Mesendoderm (in vitro differentiated cells): ENCODE measurements at regions not wholly inside any gene's neighbourhood (a gene's known extent, or its start where the extent isn't known, plus 50 kb on each side); places are given as distances from the start of the nearest gene placed in this dataset.
"Not testable (repeated sequence)": the region's sequence is repeated elsewhere in the genome, so short reads cannot be mapped to it uniquely, and the experiment has no call there.

Source experiments
- DNase-seq: peaks from one replicate; pipeline ENCODE4 v3.0.0; 2013
- H2AK5ac ChIP-seq: 2 replicates; pipeline ENCODE4 v1.6.1; 2013; ENCODE audit warnings: low read length, inconsistent platforms
- H2BK120ac ChIP-seq: 2 replicates; pipeline ENCODE4 v1.6.1; 2013; ENCODE audit warnings: low read depth, mild to moderate bottlenecking, low read length, moderate library complexity, mixed read lengths
- H2BK15ac ChIP-seq: replicated peaks from 2 replicates; pipeline ENCODE4 v1.6.1; 2013; ENCODE audit warnings: low read depth, mild to moderate bottlenecking, moderate library complexity
- H2BK5ac ChIP-seq: 2 replicates; pipeline ENCODE4 v1.6.1; 2013; ENCODE audit warnings: low read length, inconsistent platforms
- H3K18ac ChIP-seq: 2 replicates; pipeline ENCODE4 v1.6.1; 2013; ENCODE audit warnings: mild to moderate bottlenecking, low read length, mixed read lengths
- H3K23ac ChIP-seq: one replicate; pipeline ENCODE4 v1.6.1; 2013; ENCODE audit warnings: low read length
- H3K27ac ChIP-seq: 2 replicates; pipeline ENCODE4 v1.5.1; 2013; ENCODE audit warnings: low read depth, mild to moderate bottlenecking, inconsistent platforms, low read length, moderate library complexity
- H3K27me3 ChIP-seq: 2 replicates; pipeline ENCODE4 v1.6.1; 2013; ENCODE audit warnings: low read length, control low read depth, mild to moderate bottlenecking, inconsistent platforms; ENCODE audit not compliant: insufficient read depth, poor library complexity
- H3K36me3 ChIP-seq: 2 replicates; pipeline ENCODE4 v1.6.1; 2013; ENCODE audit warnings: low read length, inconsistent platforms; ENCODE audit not compliant: control insufficient read depth, insufficient read depth
- H3K4ac ChIP-seq: one replicate; pipeline ENCODE4 v1.6.1; 2013; ENCODE audit warnings: low read depth, mild to moderate bottlenecking, low read length, moderate library complexity
- H3K4me1 ChIP-seq: 2 replicates; pipeline ENCODE4 v1.6.1; 2013; ENCODE audit warnings: low read depth, low read length, inconsistent platforms; ENCODE audit not compliant: control insufficient read depth
- H3K4me2 ChIP-seq: 2 replicates; pipeline ENCODE4 v1.6.1; 2013; ENCODE audit warnings: low read length
- H3K4me3 ChIP-seq: 2 replicates; pipeline ENCODE4 v1.5.1; 2013; ENCODE audit warnings: mild to moderate bottlenecking, low read length
- H3K56ac ChIP-seq: one replicate; pipeline ENCODE4 v1.6.1; 2013; ENCODE audit warnings: low read length
- H3K79me1 ChIP-seq: 2 replicates; pipeline ENCODE4 v1.6.1; 2013; ENCODE audit warnings: low read length, inconsistent platforms
- H3K79me2 ChIP-seq: 2 replicates; pipeline ENCODE4 v1.6.1; 2013; ENCODE audit warnings: mild to moderate bottlenecking, low read length; ENCODE audit not compliant: control insufficient read depth, insufficient read depth
- H3K9ac ChIP-seq: 2 replicates; pipeline ENCODE4 v1.6.1; 2013; ENCODE audit warnings: low read length, inconsistent platforms
- H4K5ac ChIP-seq: one replicate; pipeline ENCODE4 v1.6.1; 2013; ENCODE audit warnings: low read length
- H4K8ac ChIP-seq: one replicate; pipeline ENCODE4 v1.6.1; 2013; ENCODE audit warnings: low read depth, mild to moderate bottlenecking, control low read depth, low read length, moderate library complexity
- WGBS: extraction: QIAGEN DNeasy Blood & Tissue Kit; methylation state at CpG from one replicate; pipeline ENCODE4 v1.1.7; 2013; ENCODE audit warnings: low lambda C conversion rate, missing lambda C conversion rate; ENCODE audit not compliant: insufficient coverage; ENCODE audit errors: extremely low coverage; 5-methylcytosine and 5-hydroxymethylcytosine counted together

DNA sequence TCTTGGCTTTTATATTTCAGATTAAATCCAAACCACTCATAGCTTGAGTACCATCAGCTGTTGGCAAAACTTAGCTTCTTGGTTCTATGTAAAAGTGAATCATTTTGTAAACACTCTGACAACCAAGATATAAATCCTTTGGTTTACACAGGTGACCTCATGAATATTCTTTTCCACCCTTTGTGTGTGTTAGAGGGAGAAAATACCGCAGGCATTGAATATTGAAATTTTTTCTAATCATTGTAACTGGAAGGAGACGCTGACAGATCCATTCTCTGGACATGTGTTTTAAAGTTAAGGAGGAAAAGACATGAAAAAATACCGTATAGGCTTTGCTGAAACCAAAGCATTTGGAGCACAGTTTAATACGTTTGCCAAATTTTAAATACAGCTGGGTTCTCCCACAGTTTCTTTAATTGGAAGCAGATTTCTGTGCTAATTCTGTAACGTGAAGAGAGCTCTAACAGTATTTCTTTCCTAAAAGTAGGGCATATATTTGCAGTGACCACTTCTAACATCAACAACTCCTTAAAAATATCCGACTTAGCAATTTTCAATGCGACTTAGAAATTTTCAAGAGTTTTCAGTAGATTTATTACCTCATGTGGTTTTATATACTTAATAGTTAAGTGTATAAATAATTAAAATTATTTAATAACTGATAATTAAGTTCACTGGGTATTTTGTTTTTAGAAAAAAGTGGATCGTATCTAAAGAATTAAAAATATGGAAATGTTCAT is 388.2 kb downstream of the USP25 start:
- Histone ChIP-seq H3K4me2 (no peak overlapping the region), H3K23ac (no peak overlapping the region), H3K9ac (no peak overlapping the region), H2BK120ac (no peak overlapping the region), H3K4me3 (no peak overlapping the region), H3K18ac (no peak overlapping the region), H3K27ac (no peak overlapping the region), H3K4me1 (no peaks in the 10 kb centered on the region), H2AK5ac (no peak overlapping the region), H2BK5ac (no peak overlapping the region), H3K27me3 (no peaks in the 10 kb centered on the region), H4K5ac (no peak overlapping the region), H3K56ac (no peak overlapping the region), H4K8ac (no peak overlapping the region), H3K79me1 (no peaks in the 10 kb centered on the region), H3K4ac (no peak overlapping the region), H2BK15ac (no peak overlapping the region), H3K36me3 (no peaks in the 10 kb centered on the region), H3K79me2 (no peaks in the 10 kb centered on the region)
- no peak for DNase-seq
- 100% methylated on average over 1 of the region's 8 CpGs for WGBS

GRCh38 chr21:16124378-16125138 is 394.8 kb downstream of the USP25 start:
- no peak overlapping the region for H3K27ac ChIP-seq
- no peak overlapping the region for H3K23ac ChIP-seq
- no peaks in the 10 kb centered on the region for H3K79me2 ChIP-seq
- DNase-seq: no peak
- no peak overlapping the region for H2BK120ac ChIP-seq
- no peaks in the 10 kb centered on the region for H3K27me3 ChIP-seq
- no peak overlapping the region for H3K9ac ChIP-seq
- H2AK5ac ChIP-seq: no peak overlapping the region
- WGBS: no CpG with 5 or more reads among the region's 5 CpGs
- no peak overlapping the region for H2BK15ac ChIP-seq
- H3K4me2 ChIP-seq: no peak overlapping the region
- H3K18ac ChIP-seq: no peak overlapping the region
- no peak overlapping the region for H2BK5ac ChIP-seq
- no peak overlapping the region for H4K5ac ChIP-seq
- no peaks in the 10 kb centered on the region for H3K79me1 ChIP-seq
- no peak overlapping the region for H3K4me3 ChIP-seq
- H3K4ac ChIP-seq: no peak overlapping the region
- H3K56ac ChIP-seq: no peak overlapping the region
- H3K36me3 ChIP-seq: no peaks in the 10 kb centered on the region
- no peaks in the 10 kb centered on the region for H3K4me1 ChIP-seq
- no peak overlapping the region for H4K8ac ChIP-seq

DNA sequence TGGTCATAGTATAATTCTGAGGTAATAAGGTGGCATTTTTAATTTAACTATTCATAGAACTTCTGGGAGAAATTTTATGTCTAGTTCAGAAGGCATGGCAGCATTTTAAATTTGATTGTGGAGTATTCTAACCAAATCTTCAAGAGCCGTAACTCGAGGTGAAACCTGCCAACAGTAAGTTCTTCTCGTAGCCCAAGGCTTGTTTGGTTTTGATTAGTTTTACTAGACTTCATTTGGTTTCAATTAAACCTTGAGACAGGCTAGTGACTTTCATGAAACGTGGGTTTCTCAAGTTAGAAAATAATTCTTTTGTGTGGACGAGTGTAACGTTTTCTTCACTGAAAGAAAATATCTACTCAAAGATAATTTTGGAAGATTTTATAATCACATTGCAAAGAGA is 395.5 kb downstream of the USP25 start:
- Histone ChIP-seq H4K8ac (no peak overlapping the region), H3K4me3 (no peak overlapping the region), H2BK15ac (no peak overlapping the region), H3K27ac (no peak overlapping the region), H3K23ac (no peak overlapping the region), H2BK120ac (no peak overlapping the region), H4K5ac (no peak overlapping the region), H3K27me3 (no peaks in the 10 kb centered on the region), H2BK5ac (no peak overlapping the region), H3K79me1 (no peaks in the 10 kb centered on the region), H3K9ac (no peak overlapping the region), H3K79me2 (no peaks in the 10 kb centered on the region), H3K56ac (no peak overlapping the region), H3K4ac (no peak overlapping the region), H3K4me2 (no peak overlapping the region), H2AK5ac (no peak overlapping the region), H3K18ac (no peak overlapping the region), H3K4me1 (no peaks in the 10 kb centered on the region), H3K36me3 (no peaks in the 10 kb centered on the region)
- DNase-seq: no peak
- WGBS: no CpG with 5 or more reads among the region's 6 CpGs

- H3K27ac ChIP-seq, H4K8ac ChIP-seq, H3K36me3 ChIP-seq, H2AK5ac ChIP-seq, H3K9ac ChIP-seq, H3K79me2 ChIP-seq, H4K5ac ChIP-seq, H3K23ac ChIP-seq, H3K4ac ChIP-seq, H3K27me3 ChIP-seq, DNase-seq, H2BK15ac ChIP-seq, H3K56ac ChIP-seq, H3K4me3 ChIP-seq, H3K4me1 ChIP-seq, H3K4me2 ChIP-seq, H2BK120ac ChIP-seq, H2BK5ac ChIP-seq, H3K18ac ChIP-seq, H3K79me1 ChIP-seq: not testable (repeated sequence)
- no CpG with 5 or more reads among the region's 8 CpGs for WGBS
Measured at GRCh38 chr21:16132453-16132852, 402.7 kb downstream of the USP25 start.

DNA sequence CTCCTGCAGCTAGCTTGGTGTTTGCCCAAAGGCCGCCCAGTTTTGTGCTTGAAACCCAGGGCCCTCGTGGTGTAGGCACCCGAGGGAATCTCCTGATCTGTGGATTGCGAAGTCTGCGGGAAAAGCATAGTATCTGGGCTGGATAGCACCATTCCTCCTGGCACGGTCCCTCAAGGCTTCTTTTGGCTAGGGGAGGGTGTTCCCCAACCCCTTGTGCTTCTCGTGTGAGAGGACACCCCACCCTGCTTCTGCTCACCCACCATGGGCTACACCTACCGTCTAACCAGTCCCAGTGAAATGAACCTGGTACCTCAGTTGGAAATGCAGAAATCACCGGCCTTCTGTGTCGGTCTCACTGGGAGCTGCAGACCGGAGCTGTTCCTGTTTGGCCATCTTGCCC is 403.5 kb downstream of the USP25 start:
- WGBS: no CpG with 5 or more reads among the region's 11 CpGs
- Histone ChIP-seq H3K79me1 (no peaks in the 10 kb centered on the region), H3K4me1 (no peaks in the 10 kb centered on the region), H3K9ac (no peak overlapping the region), H3K27ac (no peak overlapping the region), H3K36me3 (no peaks in the 10 kb centered on the region), H3K79me2 (no peaks in the 10 kb centered on the region), H2AK5ac (no peak overlapping the region), H3K27me3 (no peaks in the 10 kb centered on the region), H3K18ac (no peak overlapping the region), H3K4ac (no peak overlapping the region), H2BK120ac (no peak overlapping the region), H4K5ac (no peak overlapping the region), H2BK15ac (no peak overlapping the region), H3K56ac (no peak overlapping the region), H4K8ac (no peak overlapping the region), H2BK5ac (no peak overlapping the region), H3K4me3 (no peak overlapping the region), H3K23ac (no peak overlapping the region), H3K4me2 (no peak overlapping the region)
- no peak for DNase-seq
